ENCODE measurements at regions not wholly inside any gene's neighbourhood (a gene's known extent, or its start where the extent isn't known, plus 50 kb on each side); places are given as distances from the start of the nearest gene placed in this dataset.

GRCh38 chr14:104285508-104285840, 147.1 kb downstream of the KIF26A start:
- 70 to 94% methylated on average over 2 to 7 of the region's 7 CpGs for WGBS, 2 donors
- DNase-seq = no peak
- no peaks in the 10 kb centered on the region for H3K27me3 ChIP-seq
- intact Hi-C loops (cut with DNase I) = no loop called here
- no peaks in the 10 kb centered on the region for H3K36me3 ChIP-seq
- no peaks in the 10 kb centered on the region for H3K4me1 ChIP-seq
- no peak overlapping the region for H3K4me3 ChIP-seq (replicated peaks in 1 of 3)
- no peak for TF ChIP-seq CTCF (IDR thresholded peaks at IDR 0.05)
- TF ChIP-seq POLR2A (IDR thresholded peaks at IDR 0.05) = no peak
- no peak overlapping the region for H3K27ac ChIP-seq
- H3K9me3 ChIP-seq = no peaks in the 10 kb centered on the region

GRCh38 chr14:104286086-104286485, 147.7 kb downstream of the KIF26A start:
- no peak for DNase-seq
- WGBS, 2 donors = 70 to 86% methylated on average over 11 of the region's 11 CpGs
- intact Hi-C loops (cut with DNase I) = no loop called here
- no peak overlapping the region for H3K4me3 ChIP-seq (replicated peaks in 1 of 3)
- no peaks in the 10 kb centered on the region for H3K27me3 ChIP-seq
- no peak overlapping the region for H3K27ac ChIP-seq
- H3K4me1 ChIP-seq = no peaks in the 10 kb centered on the region
- H3K9me3 ChIP-seq = no peaks in the 10 kb centered on the region
- TF ChIP-seq CTCF (IDR thresholded peaks at IDR 0.05) = no peak
- H3K36me3 ChIP-seq = no peaks in the 10 kb centered on the region

GRCh38 chr14:104286496-104286895, 148.1 kb downstream of the KIF26A start:
- no peak overlapping the region for H3K4me3 ChIP-seq (replicated peaks in 1 of 3)
- 83 to 84% methylated on average over 6 to 7 of the region's 7 CpGs for WGBS, 2 donors
- TF ChIP-seq POLR2A (IDR thresholded peaks at IDR 0.05) (no peak), CTCF (IDR thresholded peaks at IDR 0.05) (no peak)
- H3K27ac ChIP-seq = no peak overlapping the region
- H3K9me3 ChIP-seq = no peaks in the 10 kb centered on the region
- no peaks in the 10 kb centered on the region for H3K27me3 ChIP-seq
- DNase-seq = no peak
- no peaks in the 10 kb centered on the region for H3K36me3 ChIP-seq
- intact Hi-C loops (cut with DNase I) = no loop called here
- H3K4me1 ChIP-seq = no peaks in the 10 kb centered on the region

GRCh38 chr14:104287301-104288009, 149.1 kb downstream of the KIF26A start:
- no peak for DNase-seq
- no peaks in the 10 kb centered on the region for H3K9me3 ChIP-seq
- intact Hi-C loops (cut with DNase I) = no loop called here
- no peaks in the 10 kb centered on the region for H3K27me3 ChIP-seq
- 68 to 93% methylated on average over 3 to 7 of the region's 11 CpGs for WGBS, 2 donors
- TF ChIP-seq POLR2A (IDR thresholded peaks at IDR 0.05) (no peak), CTCF (IDR thresholded peaks at IDR 0.05) (no peak)
- H3K4me3 ChIP-seq (replicated peaks in 1 of 3) = no peak overlapping the region
- H3K36me3 ChIP-seq = no peaks in the 10 kb centered on the region
- H3K4me1 ChIP-seq = no peaks in the 10 kb centered on the region
- H3K27ac ChIP-seq = no peak overlapping the region

GRCh38 chr14:104288272-104288671, 149.9 kb downstream of the KIF26A start:
- TF ChIP-seq CTCF (IDR thresholded peaks at IDR 0.05) = no peak
- TF ChIP-seq POLR2A (IDR thresholded peaks at IDR 0.05) = no peak
- H3K36me3 ChIP-seq = no peaks in the 10 kb centered on the region
- H3K4me3 ChIP-seq (replicated peaks in 1 of 3) = no peak overlapping the region
- H3K9me3 ChIP-seq = no peaks in the 10 kb centered on the region
- 90 to 94% methylated on average over 8 to 11 of the region's 12 CpGs for WGBS, 2 donors
- intact Hi-C loops (cut with DNase I) = no loop called here
- H3K4me1 ChIP-seq = no peaks in the 10 kb centered on the region
- no peak for DNase-seq
- no peak overlapping the region for H3K27ac ChIP-seq
- H3K27me3 ChIP-seq = no peaks in the 10 kb centered on the region
